ENCODE measurements at regions not wholly inside any gene's neighbourhood (a gene's known extent, or its start where the extent isn't known, plus 50 kb on each side); places are given as distances from the start of the nearest gene placed in this dataset.

DNA sequence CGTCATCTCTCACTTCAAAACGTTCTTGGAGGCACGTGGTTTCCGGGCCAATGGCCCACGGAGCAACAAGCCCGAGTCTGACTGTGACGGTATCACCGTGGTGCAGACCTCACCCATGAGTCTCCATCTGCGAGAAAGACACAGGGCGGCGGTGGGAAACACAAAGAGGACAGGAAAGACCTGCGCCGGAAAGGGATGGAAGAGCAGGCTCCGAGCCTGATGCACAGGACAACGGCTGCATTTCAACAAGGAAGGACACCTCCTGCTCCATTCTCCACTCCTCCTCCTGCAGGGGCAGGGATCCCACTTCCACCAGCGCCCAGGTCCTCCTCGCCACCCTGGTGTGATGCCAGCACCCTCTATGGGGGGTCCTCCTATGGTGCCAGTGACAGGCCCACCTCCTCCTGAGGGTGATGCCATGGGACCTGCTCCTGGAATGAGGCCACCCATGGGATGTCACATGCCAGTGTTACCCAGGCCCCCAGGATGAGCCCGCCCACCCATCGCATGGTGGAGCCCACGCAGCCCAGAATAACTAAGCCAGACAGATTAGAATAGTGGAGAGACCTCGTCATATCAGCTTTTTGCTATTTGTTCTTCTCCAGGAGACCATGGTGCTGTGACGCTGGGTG, 73.0 kb upstream of the PCSK6 start:
- no peak for TF ChIP-seq POLR2AphosphoS5 (IDR thresholded peaks at IDR 0.05; ENCODE audit: low read depth)
- TF ChIP-seq, protein P1, sequence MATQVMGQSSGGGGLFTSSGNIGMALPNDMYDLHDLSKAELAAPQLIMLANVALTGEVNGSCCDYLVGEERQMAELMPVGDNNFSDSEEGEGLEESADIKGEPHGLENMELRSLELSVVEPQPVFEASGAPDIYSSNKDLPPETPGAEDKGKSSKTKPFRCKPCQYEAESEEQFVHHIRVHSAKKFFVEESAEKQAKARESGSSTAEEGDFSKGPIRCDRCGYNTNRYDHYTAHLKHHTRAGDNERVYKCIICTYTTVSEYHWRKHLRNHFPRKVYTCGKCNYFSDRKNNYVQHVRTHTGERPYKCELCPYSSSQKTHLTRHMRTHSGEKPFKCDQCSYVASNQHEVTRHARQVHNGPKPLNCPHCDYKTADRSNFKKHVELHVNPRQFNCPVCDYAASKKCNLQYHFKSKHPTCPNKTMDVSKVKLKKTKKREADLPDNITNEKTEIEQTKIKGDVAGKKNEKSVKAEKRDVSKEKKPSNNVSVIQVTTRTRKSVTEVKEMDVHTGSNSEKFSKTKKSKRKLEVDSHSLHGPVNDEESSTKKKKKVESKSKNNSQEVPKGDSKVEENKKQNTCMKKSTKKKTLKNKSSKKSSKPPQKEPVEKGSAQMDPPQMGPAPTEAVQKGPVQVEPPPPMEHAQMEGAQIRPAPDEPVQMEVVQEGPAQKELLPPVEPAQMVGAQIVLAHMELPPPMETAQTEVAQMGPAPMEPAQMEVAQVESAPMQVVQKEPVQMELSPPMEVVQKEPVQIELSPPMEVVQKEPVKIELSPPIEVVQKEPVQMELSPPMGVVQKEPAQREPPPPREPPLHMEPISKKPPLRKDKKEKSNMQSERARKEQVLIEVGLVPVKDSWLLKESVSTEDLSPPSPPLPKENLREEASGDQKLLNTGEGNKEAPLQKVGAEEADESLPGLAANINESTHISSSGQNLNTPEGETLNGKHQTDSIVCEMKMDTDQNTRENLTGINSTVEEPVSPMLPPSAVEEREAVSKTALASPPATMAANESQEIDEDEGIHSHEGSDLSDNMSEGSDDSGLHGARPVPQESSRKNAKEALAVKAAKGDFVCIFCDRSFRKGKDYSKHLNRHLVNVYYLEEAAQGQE (IDR thresholded peaks at IDR 0.05; ENCODE audit: insufficient replicate concordance, low read depth): no peak
- TF ChIP-seq, protein P2, sequence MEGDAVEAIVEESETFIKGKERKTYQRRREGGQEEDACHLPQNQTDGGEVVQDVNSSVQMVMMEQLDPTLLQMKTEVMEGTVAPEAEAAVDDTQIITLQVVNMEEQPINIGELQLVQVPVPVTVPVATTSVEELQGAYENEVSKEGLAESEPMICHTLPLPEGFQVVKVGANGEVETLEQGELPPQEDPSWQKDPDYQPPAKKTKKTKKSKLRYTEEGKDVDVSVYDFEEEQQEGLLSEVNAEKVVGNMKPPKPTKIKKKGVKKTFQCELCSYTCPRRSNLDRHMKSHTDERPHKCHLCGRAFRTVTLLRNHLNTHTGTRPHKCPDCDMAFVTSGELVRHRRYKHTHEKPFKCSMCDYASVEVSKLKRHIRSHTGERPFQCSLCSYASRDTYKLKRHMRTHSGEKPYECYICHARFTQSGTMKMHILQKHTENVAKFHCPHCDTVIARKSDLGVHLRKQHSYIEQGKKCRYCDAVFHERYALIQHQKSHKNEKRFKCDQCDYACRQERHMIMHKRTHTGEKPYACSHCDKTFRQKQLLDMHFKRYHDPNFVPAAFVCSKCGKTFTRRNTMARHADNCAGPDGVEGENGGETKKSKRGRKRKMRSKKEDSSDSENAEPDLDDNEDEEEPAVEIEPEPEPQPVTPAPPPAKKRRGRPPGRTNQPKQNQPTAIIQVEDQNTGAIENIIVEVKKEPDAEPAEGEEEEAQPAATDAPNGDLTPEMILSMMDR (IDR thresholded peaks at IDR 0.05; ENCODE audit: insufficient read depth, low read length): no peak

Measured in HL-60 (cell line).